HepG2 (cell line): ENCODE measurements at regions not wholly inside any gene's neighbourhood (a gene's known extent, or its start where the extent isn't known, plus 50 kb on each side); places are given as distances from the start of the nearest gene placed in this dataset.

Source experiments
- CHD2 ChIP-seq: IDR thresholded peaks from 2 replicates; pipeline ENCODE4 v1.6.1; 2011; ENCODE audit warnings: low read depth, low read length, improper control_type of control experiment
- CTCF ChIP-seq: sonication (generic); formaldehyde crosslinking; IDR thresholded peaks from 2 replicates; pipeline ENCODE4 v1.5.0; 2020; ENCODE audit warnings: mild to moderate bottlenecking, missing genetic modification reagents, moderate library complexity
- HMG20B ChIP-seq: conservative IDR thresholded peaks from 2 replicates; pipeline ENCODE4 v1.6.1; 2016; ENCODE audit warnings: missing genetic modification reagents, missing compliant biosample characterization
- HNRNPL ChIP-seq: fragments of 200-400 bp; formaldehyde crosslinking; IDR thresholded peaks from 2 replicates; pipeline ENCODE4 v1.6.1; 2017; ENCODE audit warnings: mild to moderate bottlenecking, low read depth, low read length
- IKZF4 ChIP-seq: sonication (generic); formaldehyde crosslinking; IDR thresholded peaks from 2 replicates; pipeline ENCODE4 v1.5.1; 2020; ENCODE audit warnings: borderline replicate concordance, mild to moderate bottlenecking, low read depth, missing genetic modification reagents; ENCODE audit errors: not compliant biosample characterization
- SRSF1 ChIP-seq: fragments of 200-400 bp; formaldehyde crosslinking; optimal IDR thresholded peaks from 2 replicates; pipeline ENCODE3; 2017; ENCODE audit warnings: mild to moderate bottlenecking, low read depth, low read length, moderate library complexity
- TAF1 ChIP-seq: sonication (generic); formaldehyde crosslinking; IDR thresholded peaks from 2 replicates; pipeline ENCODE4 v1.4.0; 2020; ENCODE audit warnings: missing genetic modification reagents
- TF ChIP-seq, protein P1 (sequence below): sonication (generic); formaldehyde crosslinking; IDR thresholded peaks from 2 replicates; pipeline ENCODE4 v1.8.0; 2022; ENCODE audit warnings: missing genetic modification reagents, mild to moderate bottlenecking, inconsistent platforms, borderline replicate concordance

- no peak for TF ChIP-seq TAF1
- TF ChIP-seq HMG20B (CRISPR knock-in tag), result no peak
- no peak for TF ChIP-seq CHD2
- no peak for TF ChIP-seq IKZF4 (CRISPR knock-in tag)
- TF ChIP-seq HNRNPL, result no peak
- no peak for TF ChIP-seq CTCF
- TF ChIP-seq SRSF1, result no peak
- TF ChIP-seq, protein P1, sequence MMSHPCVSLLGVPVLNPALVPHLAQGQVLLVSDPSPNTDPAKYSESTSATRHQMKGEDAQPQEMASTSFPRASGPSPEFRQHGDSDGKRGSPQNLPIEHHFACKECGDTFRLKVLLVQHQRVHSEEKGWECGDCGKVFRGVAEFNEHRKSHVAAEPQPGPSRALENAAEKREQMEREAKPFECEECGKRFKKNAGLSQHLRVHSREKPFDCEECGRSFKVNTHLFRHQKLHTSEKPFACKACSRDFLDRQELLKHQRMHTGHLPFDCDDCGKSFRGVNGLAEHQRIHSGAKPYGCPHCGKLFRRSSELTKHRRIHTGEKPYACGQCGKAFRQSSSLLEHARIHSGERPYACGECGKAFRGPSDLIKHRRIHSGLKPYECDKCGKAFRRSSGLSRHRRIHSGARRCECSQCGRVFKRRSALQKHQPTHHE (CRISPR knock-in tag), result no peak
Observed at GRCh38 chr11:29756871-29757270, 260.0 kb downstream of the KCNA4 start.
